Breast epithelium (tissue), 3 donors: ENCODE measurements at regions not wholly inside any gene's neighbourhood (a gene's known extent, or its start where the extent isn't known, plus 50 kb on each side); places are given as distances from the start of the nearest gene placed in this dataset.

Experiments
- POLR2A ChIP-seq: fragments of 450-650 bp; IDR thresholded peaks from one replicate; pipeline ENCODE4 v1.6.1; 2016; ENCODE audit warnings: antibody characterized with exemption, mild to moderate bottlenecking, moderate library complexity
- POLR2AphosphoS5 ChIP-seq, 3 donors: sonication (generic); formaldehyde crosslinking; IDR thresholded peaks; one replicate each; pipeline ENCODE4 v1.6.1; 2017; ENCODE audit warnings: antibody characterized with exemption in 3 of 3
- TF ChIP-seq, protein P1 (sequence below), 3 donors: fragments of 450-650 bp; IDR thresholded peaks; one replicate each; pipeline ENCODE4 v1.5.1; 2016 to 2017; ENCODE audit warnings: antibody characterized with exemption in 3 of 3, mild to moderate bottlenecking in 3 of 3, moderate library complexity in 3 of 3

DNA sequence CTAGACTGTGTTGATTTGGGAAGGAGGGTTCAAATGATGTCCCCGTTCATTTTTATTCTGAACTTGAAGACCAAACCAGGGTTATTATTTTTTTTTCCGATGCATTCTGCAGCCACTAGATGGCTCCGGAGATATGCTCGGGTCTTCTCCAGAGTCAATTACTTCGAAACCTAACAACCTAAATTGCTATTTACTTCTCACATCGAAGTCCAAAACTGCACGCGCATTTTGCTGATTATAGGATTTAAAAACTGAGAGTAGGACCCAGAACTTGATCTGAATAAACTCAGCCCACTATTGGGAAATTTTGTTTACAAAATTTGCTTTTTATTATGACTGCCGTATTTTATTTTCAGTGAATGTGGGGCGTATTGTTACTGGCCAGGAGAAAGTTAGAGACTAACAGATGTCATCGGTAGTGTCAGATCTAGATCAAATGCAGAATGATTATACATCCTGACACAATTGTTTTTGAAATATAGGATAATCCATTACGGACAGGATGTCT lies 263.8 kb downstream of the HS3ST3A1 start:
- TF ChIP-seq POLR2A (no peak), POLR2AphosphoS5 (IDR thresholded peaks at IDR 0.05) (no peak)
- TF ChIP-seq, protein P1, sequence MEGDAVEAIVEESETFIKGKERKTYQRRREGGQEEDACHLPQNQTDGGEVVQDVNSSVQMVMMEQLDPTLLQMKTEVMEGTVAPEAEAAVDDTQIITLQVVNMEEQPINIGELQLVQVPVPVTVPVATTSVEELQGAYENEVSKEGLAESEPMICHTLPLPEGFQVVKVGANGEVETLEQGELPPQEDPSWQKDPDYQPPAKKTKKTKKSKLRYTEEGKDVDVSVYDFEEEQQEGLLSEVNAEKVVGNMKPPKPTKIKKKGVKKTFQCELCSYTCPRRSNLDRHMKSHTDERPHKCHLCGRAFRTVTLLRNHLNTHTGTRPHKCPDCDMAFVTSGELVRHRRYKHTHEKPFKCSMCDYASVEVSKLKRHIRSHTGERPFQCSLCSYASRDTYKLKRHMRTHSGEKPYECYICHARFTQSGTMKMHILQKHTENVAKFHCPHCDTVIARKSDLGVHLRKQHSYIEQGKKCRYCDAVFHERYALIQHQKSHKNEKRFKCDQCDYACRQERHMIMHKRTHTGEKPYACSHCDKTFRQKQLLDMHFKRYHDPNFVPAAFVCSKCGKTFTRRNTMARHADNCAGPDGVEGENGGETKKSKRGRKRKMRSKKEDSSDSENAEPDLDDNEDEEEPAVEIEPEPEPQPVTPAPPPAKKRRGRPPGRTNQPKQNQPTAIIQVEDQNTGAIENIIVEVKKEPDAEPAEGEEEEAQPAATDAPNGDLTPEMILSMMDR (IDR thresholded peaks at IDR 0.05), result peak; percentile 32 to 60 (median 51)
